ENCODE measurements at regions not wholly inside any gene's neighbourhood (a gene's known extent, or its start where the extent isn't known, plus 50 kb on each side); places are given as distances from the start of the nearest gene placed in this dataset.

- no peak overlapping the region for H3K4me3 ChIP-seq (replicated peaks; ENCODE audit: low read depth, low read length)
- TF ChIP-seq, protein P1, sequence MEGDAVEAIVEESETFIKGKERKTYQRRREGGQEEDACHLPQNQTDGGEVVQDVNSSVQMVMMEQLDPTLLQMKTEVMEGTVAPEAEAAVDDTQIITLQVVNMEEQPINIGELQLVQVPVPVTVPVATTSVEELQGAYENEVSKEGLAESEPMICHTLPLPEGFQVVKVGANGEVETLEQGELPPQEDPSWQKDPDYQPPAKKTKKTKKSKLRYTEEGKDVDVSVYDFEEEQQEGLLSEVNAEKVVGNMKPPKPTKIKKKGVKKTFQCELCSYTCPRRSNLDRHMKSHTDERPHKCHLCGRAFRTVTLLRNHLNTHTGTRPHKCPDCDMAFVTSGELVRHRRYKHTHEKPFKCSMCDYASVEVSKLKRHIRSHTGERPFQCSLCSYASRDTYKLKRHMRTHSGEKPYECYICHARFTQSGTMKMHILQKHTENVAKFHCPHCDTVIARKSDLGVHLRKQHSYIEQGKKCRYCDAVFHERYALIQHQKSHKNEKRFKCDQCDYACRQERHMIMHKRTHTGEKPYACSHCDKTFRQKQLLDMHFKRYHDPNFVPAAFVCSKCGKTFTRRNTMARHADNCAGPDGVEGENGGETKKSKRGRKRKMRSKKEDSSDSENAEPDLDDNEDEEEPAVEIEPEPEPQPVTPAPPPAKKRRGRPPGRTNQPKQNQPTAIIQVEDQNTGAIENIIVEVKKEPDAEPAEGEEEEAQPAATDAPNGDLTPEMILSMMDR (IDR thresholded peaks at IDR 0.05; ENCODE audit: low read length, missing control alignments) = no peak
- no peak for DNase-seq (ENCODE audit: low read depth)
Measured at GRCh38 chr1:57889676-57890320, 465.9 kb upstream of the DAB1 start.

- DNase-seq (ENCODE audit: low read depth) = no peak
- H3K4me3 ChIP-seq (replicated peaks; ENCODE audit: low read depth, low read length) = no peak overlapping the region
- TF ChIP-seq, protein P1 (IDR thresholded peaks at IDR 0.05; ENCODE audit: low read length, missing control alignments) = no peak
Measured at GRCh38 chr1:57887964-57888491, 464.2 kb upstream of the DAB1 start.

GRCh38 chr1:57886376-57886775 lies 462.5 kb upstream of the DAB1 start:
- TF ChIP-seq, protein P1 (IDR thresholded peaks at IDR 0.05; ENCODE audit: low read length, missing control alignments) = no peak
- no peak overlapping the region for H3K4me3 ChIP-seq (replicated peaks; ENCODE audit: low read depth, low read length)
- DNase-seq (ENCODE audit: low read depth) = no peak

DNA sequence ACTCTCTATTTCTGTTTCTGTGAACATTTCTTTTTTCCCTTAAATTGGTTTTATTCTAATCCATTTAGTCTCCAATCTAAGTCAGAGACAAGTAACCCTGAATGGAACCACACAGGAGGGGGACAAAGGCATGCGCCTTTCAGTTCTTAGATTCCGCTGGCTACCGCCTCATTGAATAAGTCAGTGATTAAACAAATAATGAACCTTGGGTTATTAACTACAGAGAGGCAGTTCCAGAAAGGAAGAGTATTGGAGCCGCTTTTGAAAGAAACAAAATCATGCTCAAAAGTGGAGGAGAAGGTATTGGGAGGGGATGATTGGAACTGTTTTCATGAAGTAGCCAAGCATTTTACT lies 459.8 kb upstream of the DAB1 start:
- TF ChIP-seq, protein P1 (IDR thresholded peaks at IDR 0.05; ENCODE audit: low read length, missing control alignments) = no peak
- no peak for DNase-seq (ENCODE audit: low read depth)
- H3K4me3 ChIP-seq (replicated peaks; ENCODE audit: low read depth, low read length) = no peak overlapping the region

DNA sequence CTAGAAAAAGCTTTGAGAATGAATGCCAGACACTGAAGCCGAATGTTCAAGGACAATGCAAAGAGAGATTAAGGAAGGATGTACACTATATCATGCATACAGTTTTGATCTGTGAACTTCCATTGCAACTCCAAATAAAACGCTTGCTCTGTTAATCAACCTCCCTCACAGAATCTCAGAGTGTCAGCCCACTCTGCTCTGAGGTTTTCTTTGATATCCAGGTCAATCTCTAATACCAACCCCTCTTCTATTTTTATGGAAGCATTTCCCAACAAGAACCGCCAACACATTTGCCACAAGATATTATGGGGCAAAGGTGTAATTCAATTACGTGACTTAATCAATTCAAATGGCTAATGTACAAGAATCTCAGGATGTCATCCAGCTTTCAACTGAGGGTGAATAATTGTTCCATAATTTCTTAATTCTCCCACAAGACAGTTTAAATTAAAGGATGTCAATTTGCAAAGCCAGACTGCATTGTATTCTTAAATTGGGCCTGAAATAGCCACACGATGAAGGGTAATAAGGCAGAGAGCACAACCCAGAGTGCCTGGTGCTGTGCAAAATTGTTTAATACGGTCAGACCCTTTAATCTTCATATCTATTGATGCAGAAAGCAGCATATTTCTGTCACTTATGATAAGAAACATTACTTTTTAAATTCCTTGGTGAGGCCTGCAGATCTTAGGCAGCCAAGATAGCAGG lies 459.2 kb upstream of the DAB1 start:
- H3K4me3 ChIP-seq (replicated peaks; ENCODE audit: low read depth, low read length) = no peak overlapping the region
- no peak for DNase-seq (ENCODE audit: low read depth)
- TF ChIP-seq, protein P1 (IDR thresholded peaks at IDR 0.05; ENCODE audit: low read length, missing control alignments) = no peak

DNA sequence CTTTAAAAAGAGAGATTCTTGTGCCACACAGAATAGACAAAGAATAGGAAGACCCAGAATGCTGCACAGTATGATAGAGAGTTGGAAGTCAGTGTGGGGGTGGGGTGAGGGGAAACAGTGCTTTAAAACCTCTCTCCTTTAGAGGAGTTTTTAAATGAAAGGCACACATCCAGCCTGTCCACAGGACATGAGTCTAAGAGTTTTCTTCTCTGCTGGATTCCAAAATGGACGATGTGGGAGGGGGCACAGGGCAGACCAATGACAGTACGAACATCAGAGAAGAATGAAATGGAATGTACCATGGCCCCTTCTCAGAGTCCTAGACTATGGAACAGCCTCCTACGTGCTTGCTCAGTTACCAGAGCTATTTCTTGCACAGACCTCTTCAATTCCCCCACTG lies 458.2 kb upstream of the DAB1 start:
- TF ChIP-seq, protein P1 (IDR thresholded peaks at IDR 0.05; ENCODE audit: low read length, missing control alignments) = no peak
- no peak overlapping the region for H3K4me3 ChIP-seq (replicated peaks; ENCODE audit: low read depth, low read length)

More for the DNA sequence above, 458.2 kb upstream of the DAB1 start:
- DNase-seq (ENCODE audit: low read depth) = no peak
